Prostate gland (tissue), 2 donors: ENCODE measurements at regions not wholly inside any gene's neighbourhood (a gene's known extent, or its start where the extent isn't known, plus 50 kb on each side); places are given as distances from the start of the nearest gene placed in this dataset.
"Not testable (repeated sequence)": the region's sequence is repeated elsewhere in the genome, so short reads cannot be mapped to it uniquely, and the experiment has no call there.

Experiments used
- CTCF ChIP-seq, 4 experiments: fragments of 200-600 bp in 2 of 4; fragments of 450-650 bp in 2 of 4; sonication (generic) in 2 of 4; IDR thresholded peaks; 1 replicate in 3 of 4; 2 replicates in 1 of 4; pipeline ENCODE4 v1.5.1; 2016 to 2019; ENCODE audit warnings: antibody characterized with exemption in 4 of 4, mild to moderate bottlenecking in 2 of 4, moderate library complexity in 2 of 4
- POLR2A ChIP-seq: fragments of 450-650 bp; IDR thresholded peaks from one replicate; pipeline ENCODE4 v1.6.1; 2016; ENCODE audit warnings: antibody characterized with exemption, mild to moderate bottlenecking
- POLR2AphosphoS5 ChIP-seq: sonication (generic); formaldehyde crosslinking; IDR thresholded peaks from one replicate; pipeline ENCODE4 v1.6.1; 2017; ENCODE audit warnings: antibody characterized with exemption

GRCh38 chr21:9067515-9067914 is 1453.9 kb upstream of the TPTE start:
- not testable (repeated sequence) for TF ChIP-seq CTCF (IDR thresholded peaks at IDR 0.05); POLR2A; POLR2AphosphoS5
